SK-N-SH treated with all-trans-retinoic acid at 6 μM for 48 hours (cell line): ENCODE measurements at regions not wholly inside any gene's neighbourhood (a gene's known extent, or its start where the extent isn't known, plus 50 kb on each side); places are given as distances from the start of the nearest gene placed in this dataset.

Experiments used
- ATAC-seq: fragments of 200-7000 bp; cut with Tn5 transposase; 3 replicates; pipeline ENCODE4 v1.9.1; 2020; ENCODE audit warnings: mild to moderate bottlenecking, moderate library complexity
- ARNTL ChIP-seq: fragments of 450-650 bp; formaldehyde crosslinking; IDR thresholded peaks from 2 replicates; pipeline ENCODE4 v1.5.0; 2020; ENCODE audit warnings: low read depth, mild to moderate bottlenecking, moderate library complexity, borderline replicate concordance
- BACH2 ChIP-seq: fragments of 250-450 bp; sonication (Bioruptor Pico); IDR thresholded peaks from 2 replicates; pipeline ENCODE4 v1.9.0; 2021; ENCODE audit warnings: mild to moderate bottlenecking, borderline replicate concordance
- CREB5 ChIP-seq: fragments of 250-450 bp; sonication (Bioruptor Pico); IDR thresholded peaks from 2 replicates; pipeline ENCODE4 v1.5.1; 2020; ENCODE audit warnings: low read depth, mild to moderate bottlenecking, moderate library complexity
- CSDC2 ChIP-seq: fragments of 250-450 bp; sonication (Bioruptor Pico); IDR thresholded peaks from 2 replicates; pipeline ENCODE4 v1.5.0; 2020; ENCODE audit warnings: mild to moderate bottlenecking, moderate library complexity
- CSRNP3 ChIP-seq: fragments of 250-450 bp; sonication (Bioruptor Pico); IDR thresholded peaks from 2 replicates; pipeline ENCODE4 v1.5.1; 2021; ENCODE audit warnings: mild to moderate bottlenecking, moderate library complexity
- ESRRG ChIP-seq: fragments of 250-450 bp; sonication (Bioruptor Pico); IDR thresholded peaks from 2 replicates; pipeline ENCODE4 v1.6.1; 2021; ENCODE audit warnings: mild to moderate bottlenecking
- GLIS3 ChIP-seq: fragments of 250-450 bp; sonication (Bioruptor Pico); IDR thresholded peaks from 2 replicates; pipeline ENCODE4 v1.5.0; 2020; ENCODE audit warnings: mild to moderate bottlenecking, moderate library complexity
- ISL1 ChIP-seq: fragments of 250-450 bp; sonication (Bioruptor Pico); IDR thresholded peaks from 2 replicates; pipeline ENCODE4 v2.1.2; 2022; ENCODE audit warnings: mild to moderate bottlenecking, moderate library complexity
- OSR1 ChIP-seq: fragments of 250-450 bp; sonication (Bioruptor Pico); IDR thresholded peaks from 2 replicates; pipeline ENCODE4 v1.8.0; 2022; ENCODE audit warnings: moderate library complexity, mild to moderate bottlenecking, inconsistent platforms
- PATZ1 ChIP-seq: fragments of 250-450 bp; sonication (Bioruptor Pico); IDR thresholded peaks from 2 replicates; pipeline ENCODE4 v1.8.0; 2020; ENCODE audit warnings: mild to moderate bottlenecking, moderate library complexity, borderline replicate concordance
- POU6F1 ChIP-seq: fragments of 250-450 bp; sonication (Bioruptor Pico); IDR thresholded peaks from 2 replicates; pipeline ENCODE4 v1.8.0; 2021; ENCODE audit warnings: low read depth, mild to moderate bottlenecking, moderate library complexity, borderline replicate concordance
- PPARA ChIP-seq: fragments of 250-450 bp; sonication (Bioruptor Pico); IDR thresholded peaks from 2 replicates; pipeline ENCODE4 v1.5.0; 2020; ENCODE audit warnings: mild to moderate bottlenecking, borderline replicate concordance
- RARB ChIP-seq: fragments of 250-450 bp; sonication (Bioruptor Pico); IDR thresholded peaks from 2 replicates; pipeline ENCODE4 v1.8.0; 2021; ENCODE audit warnings: mild to moderate bottlenecking, moderate library complexity
- SNAI2 ChIP-seq: fragments of 250-450 bp; sonication (Bioruptor Pico); IDR thresholded peaks from 2 replicates; pipeline ENCODE4 v1.5.0; 2020; ENCODE audit warnings: mild to moderate bottlenecking, moderate library complexity
- TCF4 ChIP-seq: fragments of 250-450 bp; sonication (Bioruptor Pico); IDR thresholded peaks from 2 replicates; pipeline ENCODE4 v1.8.0; 2021; ENCODE audit warnings: mild to moderate bottlenecking, moderate library complexity, borderline replicate concordance
- TOX ChIP-seq: fragments of 250-450 bp; sonication (Bioruptor Pico); IDR thresholded peaks from 2 replicates; pipeline ENCODE4 v1.8.0; 2021; ENCODE audit warnings: mild to moderate bottlenecking, moderate library complexity, borderline replicate concordance
- TSHZ2 ChIP-seq: fragments of 250-450 bp; sonication (Bioruptor Pico); IDR thresholded peaks from 2 replicates; pipeline ENCODE4 v1.5.0; 2020; ENCODE audit warnings: mild to moderate bottlenecking, moderate library complexity
- ZC3H10 ChIP-seq: fragments of 250-450 bp; sonication (Bioruptor Pico); IDR thresholded peaks from 2 replicates; pipeline ENCODE4 v1.5.1; 2021; ENCODE audit warnings: mild to moderate bottlenecking, moderate library complexity
- ZFP3 ChIP-seq: fragments of 250-450 bp; sonication (Bioruptor Pico); IDR thresholded peaks from 2 replicates; pipeline ENCODE4 v1.5.0; 2020; ENCODE audit warnings: mild to moderate bottlenecking, moderate library complexity
- ZFP30 ChIP-seq: fragments of 450-650 bp; formaldehyde crosslinking; IDR thresholded peaks from 2 replicates; pipeline ENCODE4 v1.5.0; 2022; ENCODE audit warnings: mild to moderate bottlenecking, moderate library complexity
- ZNF565 ChIP-seq: fragments of 450-650 bp; formaldehyde crosslinking; conservative IDR thresholded peaks from 2 replicates; pipeline ENCODE4 v1.5.0; 2020; ENCODE audit warnings: low read depth, mild to moderate bottlenecking, moderate library complexity
- ZNF8 ChIP-seq: fragments of 450-650 bp; formaldehyde crosslinking; IDR thresholded peaks from 2 replicates; pipeline ENCODE4 v1.5.0; 2020; ENCODE audit warnings: mild to moderate bottlenecking, moderate library complexity

GRCh38 chr9:73031350-73031749, 78.5 kb upstream of the ALDH1A1 start:
- no peak for ATAC-seq
- no peak for TF ChIP-seq ISL1 (CRISPR knock-in tag)
- no peak for TF ChIP-seq BACH2
- no peak for TF ChIP-seq CSDC2 (CRISPR knock-in tag)
- TF ChIP-seq ESRRG (CRISPR knock-in tag) = no peak
- TF ChIP-seq PATZ1 (CRISPR knock-in tag) = no peak
- TF ChIP-seq OSR1 = no peak
- TF ChIP-seq ZFP3 (CRISPR knock-in tag) = no peak
- no peak for TF ChIP-seq TSHZ2 (CRISPR knock-in tag)
- no peak for TF ChIP-seq ARNTL (CRISPR knock-in tag)
- TF ChIP-seq CREB5 (CRISPR knock-in tag) = no peak
- TF ChIP-seq RARB = no peak
- TF ChIP-seq GLIS3 (CRISPR knock-in tag) = no peak

GRCh38 chr9:73030370-73031030, 77.6 kb upstream of the ALDH1A1 start:
- TF ChIP-seq CSRNP3 (CRISPR knock-in tag) (no peak), TOX (CRISPR knock-in tag) (no peak), TSHZ2 (CRISPR knock-in tag) (no peak), ZC3H10 (CRISPR knock-in tag) (no peak), BACH2 (no peak), OSR1 (no peak), CREB5 (CRISPR knock-in tag) (no peak), ZNF8 (CRISPR knock-in tag) (no peak), GLIS3 (CRISPR knock-in tag) (no peak), TCF4 (CRISPR knock-in tag) (no peak), PPARA (no peak), CSDC2 (CRISPR knock-in tag) (no peak), ZFP30 (no peak), SNAI2 (CRISPR knock-in tag) (no peak), POU6F1 (CRISPR knock-in tag) (no peak), ZNF565 (CRISPR knock-in tag) (no peak)
- ATAC-seq = no peak
